ENCODE measurements at regions not wholly inside any gene's neighbourhood (a gene's known extent, or its start where the extent isn't known, plus 50 kb on each side); places are given as distances from the start of the nearest gene placed in this dataset.

GRCh38 chr6:781350-781961 is 88.5 kb upstream of the EXOC2 start:
- TF ChIP-seq CTCF (IDR thresholded peaks at IDR 0.05) (no peak), EP300 (IDR thresholded peaks at IDR 0.05) (no peak)

Measured in ovary (tissue), 3 donors.